Breast epithelium (tissue), 4 donors: ENCODE measurements at regions not wholly inside any gene's neighbourhood (a gene's known extent, or its start where the extent isn't known, plus 50 kb on each side); places are given as distances from the start of the nearest gene placed in this dataset.

Experiments used
- DNase-seq, 2 donors: peaks; one replicate each; pipeline ENCODE4 v3.0.0-alpha.2; 2019; ENCODE audit warnings: low spot score in 2 of 2
- H3K27ac ChIP-seq, 2 donors: fragments of 200-600 bp; sonication (generic) in 1 of 2; one replicate each; pipeline ENCODE4 v1.5.1; 2016 to 2019; ENCODE audit warnings: mild to moderate bottlenecking in 1 of 2
- H3K27me3 ChIP-seq, 2 donors: fragments of 200-600 bp; sonication (generic) in 1 of 2; one replicate each; pipeline versions ENCODE4 v1.5.1 to v1.6.0; 2017 to 2019; ENCODE audit warnings: control low read depth in 1 of 2, mild to moderate bottlenecking in 1 of 2
- H3K36me3 ChIP-seq: fragments of 200-600 bp; one replicate; pipeline ENCODE4 v1.5.1; 2019
- H3K4me1 ChIP-seq, 2 donors: fragments of 200-600 bp; sonication (generic); one replicate each; pipeline ENCODE4 v1.5.1; 2016 to 2019; ENCODE audit warnings: control low read depth in 1 of 2
- H3K4me3 ChIP-seq, 3 donors: fragments of 200-600 bp; sonication (generic); 1 replicate in 2 of 3; 2 replicates in 1 of 3; pipeline ENCODE4 v1.5.1; 2016 to 2019; ENCODE audit warnings: mild to moderate bottlenecking in 3 of 3, moderate library complexity in 2 of 3
- H3K9me3 ChIP-seq, 2 donors: fragments of 200-600 bp; sonication (generic) in 1 of 2; one replicate each; pipeline ENCODE4 v1.5.1; 2016 to 2019; ENCODE audit warnings: control low read depth in 1 of 2
- CTCF ChIP-seq, 3 donors: fragments of 450-650 bp; IDR thresholded peaks; one replicate each; pipeline ENCODE4 v1.5.1; 2016 to 2017; ENCODE audit warnings: antibody characterized with exemption in 3 of 3, mild to moderate bottlenecking in 3 of 3, moderate library complexity in 3 of 3
- POLR2A ChIP-seq: fragments of 450-650 bp; IDR thresholded peaks from one replicate; pipeline ENCODE4 v1.6.1; 2016; ENCODE audit warnings: antibody characterized with exemption, mild to moderate bottlenecking, moderate library complexity
- POLR2AphosphoS5 ChIP-seq, 3 donors: sonication (generic); formaldehyde crosslinking; IDR thresholded peaks; one replicate each; pipeline ENCODE4 v1.6.1; 2017; ENCODE audit warnings: antibody characterized with exemption in 3 of 3
- intact Hi-C: fragments of 100-400 bp; cut with DNase I; formaldehyde crosslinking; loops from one replicate; pipeline ENCODE4 v1.15.1; 2023; ENCODE audit warnings: low total_unique reads

GRCh38 chr12:14199455-14200198 lies 165.9 kb upstream of the ATF7IP start:
- Histone ChIP-seq H3K9me3 (no peaks in the 10 kb centered on the region), H3K27ac (no peak overlapping the region), H3K4me3 (no peak overlapping the region), H3K4me1 (no peaks in the 10 kb centered on the region), H3K27me3 (no peaks in the 10 kb centered on the region), H3K36me3 (no peaks in the 10 kb centered on the region)
- intact Hi-C loops: no loop called here
- no peak for DNase-seq
- TF ChIP-seq POLR2AphosphoS5 (IDR thresholded peaks at IDR 0.05): no peak
- TF ChIP-seq POLR2A: no peak
- TF ChIP-seq CTCF (IDR thresholded peaks at IDR 0.05): no peak

- no peaks in the 10 kb centered on the region for H3K36me3 ChIP-seq
- DNase-seq: no peak
- H3K4me3 ChIP-seq: no peak overlapping the region
- no peaks in the 10 kb centered on the region for H3K4me1 ChIP-seq
- no peak overlapping the region for H3K27ac ChIP-seq
- intact Hi-C loops: no loop called here
- no peaks in the 10 kb centered on the region for H3K27me3 ChIP-seq
- TF ChIP-seq CTCF (IDR thresholded peaks at IDR 0.05) (no peak), POLR2A (no peak), POLR2AphosphoS5 (IDR thresholded peaks at IDR 0.05) (no peak)
- H3K9me3 ChIP-seq: no peaks in the 10 kb centered on the region
These were observed 164.9 kb upstream of the ATF7IP start for GRCh38 chr12:14200598-14200997.

GRCh38 chr12:14201291-14201690 lies 164.2 kb upstream of the ATF7IP start:
- no peak for TF ChIP-seq POLR2AphosphoS5 (IDR thresholded peaks at IDR 0.05)
- TF ChIP-seq POLR2A: no peak
- TF ChIP-seq CTCF (IDR thresholded peaks at IDR 0.05): no peak
- Histone ChIP-seq H3K27ac (no peak overlapping the region), H3K9me3 (no peaks in the 10 kb centered on the region), H3K4me1 (no peaks in the 10 kb centered on the region), H3K36me3 (no peaks in the 10 kb centered on the region), H3K4me3 (no peak overlapping the region), H3K27me3 (no peaks in the 10 kb centered on the region)
- no peak for DNase-seq
- intact Hi-C loops: no loop called here

- H3K4me3 ChIP-seq: no peak overlapping the region
- H3K4me1 ChIP-seq: peaks cover 0 to 3% of the 10 kb centered on the region in 2 donors
- H3K27me3 ChIP-seq: no peaks in the 10 kb centered on the region
- TF ChIP-seq CTCF (IDR thresholded peaks at IDR 0.05): no peak
- no peak for TF ChIP-seq POLR2AphosphoS5 (IDR thresholded peaks at IDR 0.05)
- no peak for TF ChIP-seq POLR2A
- H3K36me3 ChIP-seq: no peaks in the 10 kb centered on the region
- peak overlapping the region; percentile 79 to 89 for H3K27ac ChIP-seq
- intact Hi-C loops: no loop called here
- peak in 1 of 2 donors; percentile 32 for DNase-seq
- no peaks in the 10 kb centered on the region for H3K9me3 ChIP-seq
These were observed 157.5 kb upstream of the ATF7IP start for GRCh38 chr12:14207905-14208551.

- no peak overlapping the region for H3K4me3 ChIP-seq
- DNase-seq: no peak
- TF ChIP-seq CTCF (IDR thresholded peaks at IDR 0.05) (no peak), POLR2AphosphoS5 (IDR thresholded peaks at IDR 0.05) (no peak), POLR2A (no peak)
- intact Hi-C loops: no loop called here
- H3K27me3 ChIP-seq: no peaks in the 10 kb centered on the region
- H3K9me3 ChIP-seq: no peaks in the 10 kb centered on the region
- peaks cover 0 to 3% of the 10 kb centered on the region in 2 donors for H3K4me1 ChIP-seq
- H3K27ac ChIP-seq: peak overlapping the region in 1 of 2 donors; percentile 2
- no peaks in the 10 kb centered on the region for H3K36me3 ChIP-seq
These were observed 153.5 kb upstream of the ATF7IP start for GRCh38 chr12:14211947-14212387.
